Activated naive CD4-positive, alpha-beta T cell treated with anti-CD3 and anti-CD28 coated beads, Interleukin-2, amount 50 U/mL, for 72 hours (primary cell): ENCODE measurements at regions not wholly inside any gene's neighbourhood (a gene's known extent, or its start where the extent isn't known, plus 50 kb on each side); places are given as distances from the start of the nearest gene placed in this dataset.

ENCODE experiments used
- ATAC-seq, 2 donors: fragments of 150-1000 bp; cut with Tn5 transposase; 2 replicates each; pipeline ENCODE4 v1.10.0; 2021; ENCODE audit warnings: mild to moderate bottlenecking in 2 of 2, moderate library complexity in 2 of 2
- DNase-seq, 2 donors: peaks; one replicate each; pipeline ENCODE4 v3.0.0; 2021 to 2022; ENCODE audit warnings: low spot score in 2 of 2
- H3K27ac Mint-ChIP-seq, 2 donors: one replicate each; pipeline ENCODE4 v1.8.0; 2022; ENCODE audit warnings: mild to moderate bottlenecking in 2 of 2, mixed read lengths in 2 of 2
- H3K36me3 Mint-ChIP-seq, 2 donors: one replicate each; pipeline ENCODE4 v1.8.0; 2022; ENCODE audit warnings: mixed read lengths in 2 of 2
- H3K9me3 Mint-ChIP-seq, 2 donors: one replicate each; pipeline ENCODE4 v1.8.0; 2022; ENCODE audit warnings: mixed read lengths in 2 of 2

GRCh38 chr2:64328415-64328722 lies 125.6 kb upstream of the LGALSL start:
- DNase-seq (no peak), ATAC-seq (no peak)
- no peaks in the 10 kb centered on the region for H3K36me3 Mint-ChIP-seq
- H3K27ac Mint-ChIP-seq: peak overlapping the region in 1 of 2 donors; percentile 97
- no peaks in the 10 kb centered on the region for H3K9me3 Mint-ChIP-seq

DNA sequence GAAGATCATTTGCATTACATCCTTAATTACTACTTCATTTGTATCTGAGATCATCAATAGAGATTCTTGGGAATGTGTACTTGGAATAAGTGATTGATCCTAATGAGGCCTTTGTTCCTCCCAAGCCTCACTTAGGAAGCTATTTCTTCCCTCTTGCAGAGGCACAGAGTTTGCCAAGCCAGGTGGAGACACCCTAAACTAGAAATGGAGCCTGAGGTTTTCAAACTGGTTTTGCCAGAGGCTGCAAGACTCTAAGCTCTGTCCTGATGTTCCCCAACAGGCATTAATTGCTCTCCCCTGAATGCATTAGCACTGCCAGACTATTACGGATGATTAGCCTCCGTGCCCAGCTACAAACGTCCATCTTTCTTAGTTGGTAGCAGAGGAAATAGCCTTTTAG lies 125.2 kb upstream of the LGALSL start:
- no peak overlapping the region for H3K27ac Mint-ChIP-seq

DNA sequence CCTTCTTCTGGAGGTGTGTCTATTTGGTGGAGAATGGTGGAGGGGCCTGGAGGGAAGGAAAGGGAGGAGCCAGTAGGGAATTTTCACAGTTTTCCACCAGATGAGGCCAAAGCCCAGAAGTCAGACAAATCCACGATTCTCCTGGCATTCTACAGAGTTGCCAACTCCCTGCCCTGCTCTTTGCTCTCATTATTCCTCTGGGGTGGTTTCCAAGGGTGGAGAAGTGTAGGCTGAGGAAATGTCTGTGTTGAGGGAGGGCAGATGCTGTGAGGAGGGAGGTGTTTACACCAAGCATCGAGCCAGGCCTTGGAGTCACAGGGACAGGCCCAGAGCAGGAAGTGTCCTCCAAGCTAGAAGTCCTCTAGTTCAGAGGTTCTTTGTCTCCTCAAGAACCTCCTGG lies 124.1 kb upstream of the LGALSL start:
- H3K27ac Mint-ChIP-seq: no peak overlapping the region
- ATAC-seq: no peak
- no peaks in the 10 kb centered on the region for H3K36me3 Mint-ChIP-seq
- DNase-seq: no peak
- H3K9me3 Mint-ChIP-seq: no peaks in the 10 kb centered on the region

More for the DNA sequence above, 125.2 kb upstream of the LGALSL start:
- ATAC-seq: no peak
- no peaks in the 10 kb centered on the region for H3K36me3 Mint-ChIP-seq
- no peaks in the 10 kb centered on the region for H3K9me3 Mint-ChIP-seq
- DNase-seq: no peak

DNA sequence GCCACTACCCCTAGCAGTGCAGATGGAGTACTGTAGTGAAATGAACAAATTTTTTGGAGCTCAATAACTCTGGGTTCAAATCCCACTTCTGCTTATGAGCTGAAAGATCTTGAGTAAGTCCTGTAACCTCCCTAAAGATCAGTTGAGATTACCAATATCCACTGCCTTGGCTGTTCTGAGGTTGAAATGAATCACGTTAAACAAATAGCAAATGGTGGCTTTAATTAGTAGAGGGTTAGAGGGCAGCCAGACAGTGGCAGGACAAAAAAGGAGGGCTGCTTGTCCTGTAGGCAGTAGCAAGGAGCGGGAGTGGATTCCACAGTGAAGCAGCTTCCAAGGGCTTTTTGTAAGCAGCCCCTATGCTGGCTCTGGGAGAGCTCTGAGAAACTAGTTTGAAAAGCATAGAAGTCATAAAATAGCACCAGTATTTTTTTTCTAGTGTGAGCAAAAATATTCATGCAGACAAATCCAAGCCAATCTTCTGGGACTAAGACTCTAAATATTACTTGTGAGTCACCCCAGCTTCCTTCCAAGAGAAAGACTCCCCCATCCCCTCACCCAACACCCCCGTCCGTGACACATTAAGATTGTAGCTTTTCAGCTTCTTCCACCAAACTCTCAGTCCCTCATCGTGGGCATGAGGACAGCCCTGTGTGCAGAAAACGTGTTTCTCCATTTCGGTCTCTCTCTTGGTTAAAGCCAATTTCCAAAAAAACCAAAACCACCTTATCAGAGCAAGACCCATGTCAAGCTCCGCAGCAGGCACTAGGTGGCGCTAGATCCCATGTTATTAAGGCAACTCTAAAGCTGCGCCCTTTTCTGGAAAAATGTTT lies 123.5 kb upstream of the LGALSL start:
- H3K36me3 Mint-ChIP-seq: no peaks in the 10 kb centered on the region
- no peaks in the 10 kb centered on the region for H3K9me3 Mint-ChIP-seq
- peak; percentile 67 to 83 for DNase-seq
- no peak for ATAC-seq
- no peak overlapping the region for H3K27ac Mint-ChIP-seq

- H3K36me3 Mint-ChIP-seq: no peaks in the 10 kb centered on the region
- H3K9me3 Mint-ChIP-seq: no peaks in the 10 kb centered on the region
- ATAC-seq: no peak
- H3K27ac Mint-ChIP-seq: no peak overlapping the region
- no peak for DNase-seq
Observed at GRCh38 chr2:64331114-64331645, 122.8 kb upstream of the LGALSL start.

DNA sequence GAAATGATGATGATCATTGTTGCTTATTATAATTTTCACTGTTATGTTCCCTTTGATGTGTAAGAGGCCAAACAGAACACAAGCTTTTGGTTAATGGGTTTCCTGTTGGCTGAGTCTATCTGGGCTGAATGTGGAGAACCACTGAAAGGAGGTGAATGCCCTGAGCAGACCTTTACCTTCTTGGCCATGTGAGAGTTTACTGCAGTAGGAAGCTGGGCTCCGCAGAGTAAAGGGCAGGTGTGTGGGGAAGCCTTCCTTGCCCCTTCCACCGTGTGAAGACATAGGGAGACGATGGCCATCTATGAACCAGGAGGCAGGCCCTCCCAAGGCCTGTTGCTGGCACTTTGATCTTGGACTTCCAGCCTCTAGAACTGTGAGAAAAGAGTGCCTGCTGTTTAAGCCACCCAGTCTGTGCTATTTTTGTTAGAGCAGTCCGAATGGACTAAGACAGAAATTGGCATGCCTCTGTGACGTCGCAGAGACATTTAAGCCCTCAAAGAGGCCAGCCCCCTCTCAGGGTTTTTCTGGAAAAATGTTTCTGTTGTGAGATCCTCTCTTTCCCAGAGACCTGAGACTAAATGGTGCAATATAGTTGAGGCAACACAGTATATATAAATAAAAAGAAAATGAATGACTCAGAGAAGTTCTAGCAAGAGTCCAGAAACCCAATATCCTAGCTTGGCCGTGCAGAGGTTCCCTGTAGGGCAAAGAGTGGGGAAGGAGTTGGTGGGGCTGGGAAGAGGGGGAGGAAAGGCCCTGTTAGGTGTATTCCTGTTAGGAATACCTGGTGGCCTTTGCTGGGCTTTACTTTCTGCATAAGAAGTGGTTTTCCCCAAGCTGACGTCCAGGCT lies 121.9 kb upstream of the LGALSL start:
- H3K9me3 Mint-ChIP-seq: no peaks in the 10 kb centered on the region
- DNase-seq: no peak
- no peak for ATAC-seq
- H3K36me3 Mint-ChIP-seq: no peaks in the 10 kb centered on the region
- H3K27ac Mint-ChIP-seq: no peak overlapping the region

GRCh38 chr2:64336171-64336570 lies 117.8 kb upstream of the LGALSL start:
- Mint-ChIP-seq H3K9me3 (no peaks in the 10 kb centered on the region), H3K27ac (no peak overlapping the region), H3K36me3 (no peaks in the 10 kb centered on the region)
- DNase-seq (no peak), ATAC-seq (no peak)

DNA sequence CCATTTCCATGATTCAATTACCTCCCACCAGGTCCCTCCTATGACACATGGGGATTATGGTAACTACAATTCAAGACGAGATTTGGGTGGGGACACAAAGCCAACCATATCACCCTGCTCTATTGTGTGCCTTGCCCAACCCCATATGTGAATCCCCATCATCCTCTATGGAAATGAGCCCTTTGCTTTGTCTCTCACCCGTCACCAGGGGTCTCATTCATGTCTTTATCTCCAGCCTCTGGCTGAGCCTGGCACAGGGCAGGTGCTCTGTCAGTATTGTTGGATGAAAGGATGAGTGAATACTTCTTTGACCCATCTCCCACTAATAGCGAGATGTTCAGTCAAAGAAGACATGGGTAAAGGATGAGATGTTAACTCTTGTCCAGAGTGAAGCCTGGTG lies 116.6 kb upstream of the LGALSL start:
- H3K27ac Mint-ChIP-seq: no peak overlapping the region
- ATAC-seq (no peak), DNase-seq (no peak)
- no peaks in the 10 kb centered on the region for H3K9me3 Mint-ChIP-seq
- no peaks in the 10 kb centered on the region for H3K36me3 Mint-ChIP-seq

DNA sequence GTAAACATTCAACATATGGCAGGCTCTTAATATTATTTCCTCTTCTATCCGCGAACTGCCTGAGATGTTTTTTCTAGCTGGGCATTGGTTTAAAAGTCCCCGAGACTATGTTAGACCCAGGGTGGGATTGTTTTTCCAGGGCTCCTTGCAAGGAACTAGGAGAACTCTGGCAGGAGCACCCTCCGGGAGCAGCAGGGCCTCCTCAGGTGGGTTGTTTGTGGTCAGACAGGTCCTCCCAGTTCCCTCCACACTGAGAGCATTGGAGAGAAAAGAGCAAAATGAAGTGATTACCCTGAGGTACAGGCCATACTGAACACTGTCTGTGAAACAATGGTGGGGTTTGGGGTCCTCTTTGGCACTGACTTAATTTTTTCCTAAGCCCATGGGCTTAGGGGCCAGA lies 115.9 kb upstream of the LGALSL start:
- no peak overlapping the region for H3K27ac Mint-ChIP-seq
- ATAC-seq (no peak), DNase-seq (no peak)
- no peaks in the 10 kb centered on the region for H3K36me3 Mint-ChIP-seq
- no peaks in the 10 kb centered on the region for H3K9me3 Mint-ChIP-seq

DNA sequence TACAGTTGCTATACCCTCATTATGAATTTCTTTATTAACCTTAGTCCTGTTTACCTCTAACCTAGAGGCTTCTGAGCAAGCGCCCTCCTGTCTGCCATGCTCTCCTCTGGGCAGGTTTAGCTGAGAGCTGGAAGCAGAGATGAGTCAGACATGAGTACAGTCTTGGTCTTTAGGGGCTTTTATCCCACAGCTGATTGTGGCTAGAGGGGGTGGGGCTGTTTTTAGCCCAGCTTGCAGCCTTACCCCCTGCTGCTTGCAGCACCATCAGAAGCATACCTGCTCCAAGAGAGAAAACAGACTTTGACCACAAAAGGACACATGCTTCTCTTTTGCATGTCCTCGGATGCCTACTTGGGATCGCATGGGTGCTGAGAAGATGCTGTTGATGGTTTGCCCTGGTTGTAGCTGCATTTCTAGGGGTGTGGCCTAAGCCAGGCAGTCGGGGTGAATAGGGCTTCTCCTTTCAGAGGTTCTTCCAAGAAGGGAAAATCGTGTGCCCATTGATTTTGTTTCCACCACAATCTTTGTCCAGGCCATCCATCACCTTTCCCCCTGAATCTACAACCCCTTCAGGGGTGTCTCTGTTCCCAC lies 115.0 kb upstream of the LGALSL start:
- Mint-ChIP-seq H3K36me3 (no peaks in the 10 kb centered on the region), H3K9me3 (no peaks in the 10 kb centered on the region), H3K27ac (no peak overlapping the region)
- peak; percentile 60 to 85 for ATAC-seq
- no peak for DNase-seq

DNA sequence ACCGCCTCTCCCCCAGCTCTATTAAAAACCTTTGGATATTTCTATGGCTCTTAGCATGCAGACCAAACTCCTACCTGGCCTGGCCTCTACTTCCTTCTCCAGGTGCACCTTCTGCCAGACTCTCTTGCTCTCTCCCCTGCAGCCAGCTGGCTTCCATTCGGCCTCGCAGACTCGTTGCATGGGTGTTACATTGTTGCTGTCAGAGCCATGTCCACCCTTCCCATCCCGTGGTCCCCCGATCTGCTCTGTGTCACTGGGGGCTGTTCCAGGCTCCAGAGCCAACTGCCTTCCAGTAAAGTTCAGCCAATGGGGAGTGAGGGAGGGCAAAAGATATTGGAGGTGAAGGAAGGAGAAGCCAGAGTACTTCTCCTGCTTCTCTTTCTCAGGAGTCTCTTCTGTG lies 112.5 kb upstream of the LGALSL start:
- H3K9me3 Mint-ChIP-seq: no peaks in the 10 kb centered on the region
- DNase-seq (no peak), ATAC-seq (no peak)
- H3K36me3 Mint-ChIP-seq: no peaks in the 10 kb centered on the region
- no peak overlapping the region for H3K27ac Mint-ChIP-seq

DNA sequence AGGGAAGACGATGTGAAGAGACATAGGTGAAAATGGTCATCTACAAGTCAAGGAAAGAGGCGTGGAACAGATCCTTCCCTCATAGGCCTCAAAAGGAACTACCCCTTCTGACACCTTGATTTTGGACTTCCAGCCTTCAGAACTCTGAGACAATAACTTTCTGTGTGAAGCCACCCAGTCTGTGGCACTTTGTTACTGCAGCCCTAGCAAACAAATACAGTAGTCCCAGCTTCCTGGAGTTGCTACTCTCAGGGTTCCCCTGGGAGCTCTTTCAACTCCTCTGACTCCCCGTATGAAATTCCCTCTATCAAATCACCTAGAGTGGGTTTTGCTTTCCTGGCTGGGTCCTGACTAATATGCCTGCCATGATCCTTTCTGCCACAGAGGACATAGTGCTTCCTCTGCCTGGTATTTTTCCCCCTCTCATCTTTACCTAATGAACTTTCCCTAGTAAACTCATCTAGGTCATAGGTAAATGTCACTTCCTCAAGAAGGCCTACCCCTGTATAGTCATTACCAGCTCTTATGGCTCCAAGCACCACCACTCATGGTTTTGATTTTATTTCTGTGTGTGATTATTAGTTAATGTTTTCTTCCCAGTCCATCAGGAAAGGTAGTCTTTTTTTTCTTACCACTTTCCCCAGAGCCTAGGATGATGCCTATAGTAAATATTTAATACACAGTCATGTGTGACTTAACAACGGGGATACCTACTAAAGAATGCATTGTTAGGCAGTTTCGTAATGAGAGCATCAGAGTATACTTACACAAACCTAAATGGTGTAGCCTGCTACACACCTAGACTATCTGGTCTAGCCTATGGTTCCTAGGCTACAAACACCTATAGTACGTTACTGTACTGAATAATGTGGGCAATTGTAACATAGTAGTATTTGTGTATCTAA lies 111.5 kb upstream of the LGALSL start:
- DNase-seq (no peak), ATAC-seq (no peak)
- H3K36me3 Mint-ChIP-seq: no peaks in the 10 kb centered on the region
- H3K27ac Mint-ChIP-seq: no peak overlapping the region
- no peaks in the 10 kb centered on the region for H3K9me3 Mint-ChIP-seq

DNA sequence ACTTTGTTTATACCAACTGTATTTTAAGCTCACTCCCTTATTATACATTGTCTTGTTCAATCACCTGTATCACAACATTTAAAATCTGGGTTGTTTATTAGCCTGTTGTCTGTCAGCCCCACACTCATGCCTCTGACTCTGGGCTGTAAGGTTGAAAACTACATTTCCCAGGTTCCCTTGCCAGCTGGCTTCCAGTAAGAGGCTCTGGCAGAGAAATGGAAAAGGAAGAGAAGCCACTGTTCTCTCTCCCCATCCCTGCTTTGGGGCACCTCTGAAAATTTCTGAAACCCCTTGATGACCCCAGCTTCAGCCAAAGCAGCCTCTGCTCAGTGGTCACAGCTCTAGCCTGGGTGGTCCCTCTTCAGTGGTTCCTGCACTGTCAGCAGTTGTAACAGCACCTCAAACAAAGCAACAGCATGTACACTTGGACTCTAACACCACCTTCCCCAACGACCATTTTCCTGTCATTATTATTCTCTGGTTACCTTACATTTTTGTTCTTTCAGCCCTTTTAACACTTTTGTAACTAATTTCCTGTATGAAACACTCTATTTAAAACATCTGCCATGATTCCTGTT lies 108.9 kb upstream of the LGALSL start:
- Mint-ChIP-seq H3K27ac (no peak overlapping the region), H3K36me3 (no peaks in the 10 kb centered on the region), H3K9me3 (no peaks in the 10 kb centered on the region)
- no peak for DNase-seq
- no peak for ATAC-seq

- no peak for DNase-seq
- no peak for ATAC-seq
- H3K27ac Mint-ChIP-seq: no peak overlapping the region
- H3K9me3 Mint-ChIP-seq: no peaks in the 10 kb centered on the region
- no peaks in the 10 kb centered on the region for H3K36me3 Mint-ChIP-seq
Observed at GRCh38 chr2:64345998-64346397, 108.0 kb upstream of the LGALSL start.

- no peak for ATAC-seq
- no peak overlapping the region for H3K27ac Mint-ChIP-seq
Observed at GRCh38 chr2:64348386-64349130, 105.4 kb upstream of the LGALSL start.

More at GRCh38 chr2:64348386-64349130, 105.4 kb upstream of the LGALSL start:
- peaks cover 0 to 14% of the 10 kb centered on the region in 2 donors for H3K36me3 Mint-ChIP-seq
- DNase-seq: no peak
- peaks cover 0 to 4% of the 10 kb centered on the region in 2 donors for H3K9me3 Mint-ChIP-seq
